Loucy (cell line): ENCODE measurements at regions not wholly inside any gene's neighbourhood (a gene's known extent, or its start where the extent isn't known, plus 50 kb on each side); places are given as distances from the start of the nearest gene placed in this dataset.

Source experiments
- CTCF ChIP-seq: fragments of 200-600 bp; sonication (generic); conservative IDR thresholded peaks from 2 replicates; pipeline ENCODE4 v1.5.1; 2014; ENCODE audit warnings: mild to moderate bottlenecking, antibody characterized with exemption, low read length
- EZH2phosphoT487 ChIP-seq: fragments of 200-600 bp; IDR thresholded peaks from 2 replicates; pipeline ENCODE4 v1.6.1; 2018; ENCODE audit warnings: antibody characterized with exemption, mild to moderate bottlenecking, moderate library complexity, borderline replicate concordance

DNA sequence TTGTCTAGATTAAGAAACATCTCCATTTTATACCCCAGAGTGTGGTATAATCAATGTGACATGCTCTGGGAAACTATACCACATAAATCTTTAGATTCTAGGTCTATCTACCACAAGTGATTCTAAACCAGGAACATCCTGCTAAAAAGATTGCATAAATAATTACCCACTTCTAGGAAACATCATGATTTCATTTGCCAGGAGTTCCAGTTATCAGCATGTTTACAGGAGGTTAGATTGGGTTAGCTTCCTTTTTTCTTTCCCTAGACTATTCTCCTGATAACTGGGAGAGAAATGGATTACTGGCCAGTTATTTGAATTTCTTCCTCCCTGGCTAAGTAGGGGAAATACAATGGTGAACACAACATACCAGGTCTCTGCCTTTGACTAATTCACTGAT lies 230.3 kb upstream of the BOD1L1 start:
- TF ChIP-seq CTCF (no peak), EZH2phosphoT487 (no peak)
